ENCODE measurements at regions not wholly inside any gene's neighbourhood (a gene's known extent, or its start where the extent isn't known, plus 50 kb on each side); places are given as distances from the start of the nearest gene placed in this dataset.
A peak's percentile ranks its signal among the peaks of the same experiment; 100 is the strongest.

DNA sequence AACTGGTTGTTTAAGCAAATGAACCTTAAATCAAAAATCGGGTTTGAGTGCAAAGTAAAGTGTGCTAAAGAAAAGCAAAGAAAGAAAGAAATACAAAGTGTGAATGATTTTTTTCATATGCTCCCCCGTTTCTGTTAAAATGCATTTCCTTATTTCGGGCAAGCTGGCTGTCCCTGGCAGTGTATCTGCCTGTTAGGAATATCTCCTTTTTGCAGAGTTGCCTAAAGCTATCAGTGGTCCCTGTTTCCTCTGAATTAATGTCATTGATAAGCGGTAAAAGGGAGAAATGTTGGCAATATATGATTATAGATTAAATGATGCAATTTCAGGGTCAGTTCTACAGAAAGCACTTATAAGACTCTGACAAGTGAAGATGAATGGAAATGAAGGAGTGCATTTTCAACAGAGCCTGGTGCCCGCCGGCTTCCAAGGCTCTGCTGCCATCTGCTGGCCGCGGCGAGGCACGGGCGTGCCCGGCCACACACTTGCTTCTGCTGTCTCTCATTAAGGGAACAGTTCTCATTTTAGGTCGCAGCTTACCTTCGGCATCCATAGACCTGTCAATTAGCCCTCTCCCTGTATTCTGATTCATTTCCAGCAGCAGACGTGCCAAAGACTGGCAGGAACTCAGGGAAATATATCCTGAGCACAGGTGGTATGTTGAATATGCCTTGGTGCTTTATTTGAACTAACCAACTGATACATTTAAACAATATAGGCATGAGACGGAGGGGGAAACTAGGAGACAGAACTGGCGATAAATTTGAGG is 381.9 kb downstream of the C6orf118 start:
- Histone ChIP-seq H3K4me1 (ENCODE audit: control insufficient read depth, insufficient read depth, low read length) (no peaks in the 10 kb centered on the region), H3K9me3 (ENCODE audit: control insufficient read depth, low read depth, low read length) (peaks cover 9% of the 10 kb centered on the region), H3K27ac (ENCODE audit: low read length) (no peak overlapping the region), H3K4me3 (ENCODE audit: low read length) (no peak overlapping the region), H3K36me3 (ENCODE audit: control insufficient read depth, insufficient read depth, low read length) (no peaks in the 10 kb centered on the region), H3K27me3 (ENCODE audit: control insufficient read depth, insufficient read depth, low read length) (no peaks in the 10 kb centered on the region)
- peak; percentile 26 to 34 for DNase-seq
- 77% methylated on average over 3 of the region's 17 CpGs for WGBS (ENCODE audit: insufficient coverage, low lambda C conversion rate)

DNA sequence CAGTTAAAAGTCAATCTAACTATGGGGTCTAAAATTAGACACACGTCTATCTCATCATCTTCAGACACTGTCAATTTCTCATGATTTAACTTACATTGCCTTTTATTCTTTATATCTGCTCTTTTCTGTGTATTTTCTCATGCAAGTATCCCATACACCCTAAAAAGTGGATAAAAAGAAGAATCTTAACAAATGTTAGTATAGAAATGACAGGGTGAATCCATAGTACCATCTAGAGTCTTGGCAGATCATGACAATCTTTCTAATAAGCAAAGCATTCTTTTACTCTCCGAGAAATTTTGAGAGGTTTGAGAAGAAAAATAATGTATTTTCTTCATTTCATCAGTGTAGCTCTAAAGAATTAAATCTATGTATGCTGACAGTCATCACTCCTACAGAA is 382.7 kb downstream of the C6orf118 start:
- Histone ChIP-seq H3K9me3 (ENCODE audit: control insufficient read depth, low read depth, low read length) (peaks cover 9% of the 10 kb centered on the region), H3K27ac (ENCODE audit: low read length) (no peak overlapping the region), H3K4me3 (ENCODE audit: low read length) (no peak overlapping the region), H3K36me3 (ENCODE audit: control insufficient read depth, insufficient read depth, low read length) (no peaks in the 10 kb centered on the region), H3K4me1 (ENCODE audit: control insufficient read depth, insufficient read depth, low read length) (no peaks in the 10 kb centered on the region), H3K27me3 (ENCODE audit: control insufficient read depth, insufficient read depth, low read length) (no peaks in the 10 kb centered on the region)
- no peak for DNase-seq
- 80% methylated on average over 2 of the region's 2 CpGs for WGBS (ENCODE audit: insufficient coverage, low lambda C conversion rate)

DNA sequence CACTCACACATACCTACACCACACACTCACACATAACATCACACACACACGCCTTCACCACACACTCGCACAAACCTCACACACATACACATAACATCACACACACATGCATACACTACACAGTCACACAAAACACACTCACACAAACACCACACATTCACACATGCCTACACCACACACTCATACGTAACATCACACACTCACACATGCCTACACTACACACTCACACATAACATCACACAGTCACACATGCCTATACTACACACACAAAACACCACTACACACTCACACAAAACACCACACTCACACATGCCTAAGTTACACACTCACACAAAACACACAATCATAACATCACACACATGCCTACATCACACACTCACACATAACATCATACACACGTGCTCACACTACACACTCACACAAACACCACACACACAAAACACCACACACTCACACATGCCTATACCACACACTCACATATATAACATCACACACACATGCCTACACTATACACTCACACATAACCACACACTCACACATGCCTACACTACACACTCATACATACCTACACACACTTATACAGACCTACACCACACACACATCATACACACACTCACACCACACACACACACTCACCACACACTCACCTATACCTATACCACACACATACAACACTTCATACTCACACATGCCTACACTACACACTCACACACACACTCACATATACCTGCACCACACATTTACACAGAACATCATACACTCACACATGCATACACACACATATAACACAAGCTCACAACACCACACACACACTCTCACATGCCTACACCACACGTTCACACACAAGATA is 383.5 kb downstream of the C6orf118 start:
- H3K9me3 ChIP-seq (ENCODE audit: control insufficient read depth, low read depth, low read length) = peaks cover 3% of the 10 kb centered on the region
- WGBS (ENCODE audit: insufficient coverage, low lambda C conversion rate) = 83% methylated on average over 1 of the region's 5 CpGs
- no peak overlapping the region for H3K27ac ChIP-seq (ENCODE audit: low read length)
- H3K4me1 ChIP-seq (ENCODE audit: control insufficient read depth, insufficient read depth, low read length) = no peaks in the 10 kb centered on the region
- no peak for DNase-seq
- no peak overlapping the region for H3K4me3 ChIP-seq (ENCODE audit: low read length)
- no peaks in the 10 kb centered on the region for H3K36me3 ChIP-seq (ENCODE audit: control insufficient read depth, insufficient read depth, low read length)
- no peaks in the 10 kb centered on the region for H3K27me3 ChIP-seq (ENCODE audit: control insufficient read depth, insufficient read depth, low read length)

DNA sequence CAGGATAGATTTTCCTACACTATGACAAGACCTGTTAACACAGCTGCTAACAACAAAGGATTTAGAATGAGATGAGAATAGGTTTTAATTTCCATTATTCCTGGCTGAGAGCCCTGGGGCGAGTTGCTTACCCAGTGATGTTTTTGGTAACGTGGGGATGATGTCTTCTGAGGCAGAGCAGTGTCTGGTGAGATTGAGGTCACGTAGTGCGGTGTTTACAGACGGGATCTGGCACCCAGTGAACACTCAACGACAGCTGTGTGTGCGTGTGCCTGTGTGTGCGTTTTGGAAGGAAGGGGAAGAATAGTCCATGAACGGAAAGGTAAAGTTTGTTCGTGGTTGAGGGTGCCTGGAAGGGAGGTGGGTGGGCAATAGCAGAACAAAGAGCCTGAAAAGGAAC is 384.7 kb downstream of the C6orf118 start:
- H3K4me3 ChIP-seq (ENCODE audit: low read length) = no peak overlapping the region

DNA sequence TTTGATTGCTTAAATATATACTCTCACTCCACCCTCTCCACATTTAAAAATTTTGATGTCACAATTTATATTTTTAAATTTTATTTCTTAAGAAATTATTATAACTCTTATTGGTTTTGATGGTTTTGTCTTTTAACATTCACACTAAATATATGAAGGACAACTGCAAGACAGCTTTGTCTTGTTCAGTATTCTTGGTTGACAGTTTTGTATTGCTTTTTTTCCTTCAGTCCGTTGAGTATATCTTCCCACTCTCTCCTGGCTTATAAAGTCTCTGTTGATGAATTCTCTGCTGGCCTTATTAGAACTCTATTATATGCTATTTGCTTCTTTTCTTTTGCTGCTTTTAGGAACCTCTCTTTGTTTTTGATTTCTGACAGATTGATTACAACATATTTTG is 392.2 kb downstream of the C6orf118 start:
- Histone ChIP-seq H3K36me3 (ENCODE audit: control insufficient read depth, insufficient read depth, low read length) (no peaks in the 10 kb centered on the region), H3K4me1 (ENCODE audit: control insufficient read depth, insufficient read depth, low read length) (no peaks in the 10 kb centered on the region), H3K27ac (ENCODE audit: low read length) (no peak overlapping the region), H3K9me3 (ENCODE audit: control insufficient read depth, low read depth, low read length) (peaks cover 8% of the 10 kb centered on the region), H3K4me3 (ENCODE audit: low read length) (no peak overlapping the region), H3K27me3 (ENCODE audit: control insufficient read depth, insufficient read depth, low read length) (no peaks in the 10 kb centered on the region)
- 100% methylated on average over 1 of the region's 1 CpG for WGBS (ENCODE audit: insufficient coverage, low lambda C conversion rate)
- DNase-seq = no peak

More for the DNA sequence above, 384.7 kb downstream of the C6orf118 start:
- Histone ChIP-seq H3K27me3 (ENCODE audit: control insufficient read depth, insufficient read depth, low read length) (no peaks in the 10 kb centered on the region), H3K9me3 (ENCODE audit: control insufficient read depth, low read depth, low read length) (peaks cover 3% of the 10 kb centered on the region), H3K4me1 (ENCODE audit: control insufficient read depth, insufficient read depth, low read length) (no peaks in the 10 kb centered on the region), H3K36me3 (ENCODE audit: control insufficient read depth, insufficient read depth, low read length) (no peaks in the 10 kb centered on the region), H3K27ac (ENCODE audit: low read length) (no peak overlapping the region)
- 63% methylated on average over 5 of the region's 10 CpGs for WGBS (ENCODE audit: insufficient coverage, low lambda C conversion rate)
- DNase-seq = no peak

DNA sequence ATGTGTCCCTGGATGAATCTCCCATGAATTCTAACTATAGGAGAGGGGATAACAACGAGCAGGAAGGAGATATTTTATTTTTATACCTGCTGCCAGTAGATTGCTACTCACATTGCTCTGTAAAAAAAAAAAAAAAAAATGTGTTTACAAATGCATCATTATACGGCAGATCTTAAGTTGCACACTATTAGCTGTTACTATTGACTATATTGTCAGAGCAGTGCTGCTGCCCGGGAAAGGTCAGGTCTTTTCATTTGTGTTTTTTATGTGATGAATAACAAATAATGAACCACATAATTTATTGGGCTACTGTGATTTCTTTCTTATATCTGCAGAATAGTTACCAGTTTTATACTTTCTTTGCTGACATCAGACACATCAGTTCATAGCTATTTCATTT is 393.3 kb downstream of the C6orf118 start:
- H3K27ac ChIP-seq (ENCODE audit: low read length) = no peak overlapping the region
- DNase-seq = no peak
- H3K9me3 ChIP-seq (ENCODE audit: control insufficient read depth, low read depth, low read length) = peaks cover 8% of the 10 kb centered on the region
- H3K36me3 ChIP-seq (ENCODE audit: control insufficient read depth, insufficient read depth, low read length) = no peaks in the 10 kb centered on the region
- no peak overlapping the region for H3K4me3 ChIP-seq (ENCODE audit: low read length)
- no CpG with 5 or more reads among the region's 3 CpGs for WGBS (ENCODE audit: insufficient coverage, low lambda C conversion rate)
- H3K4me1 ChIP-seq (ENCODE audit: control insufficient read depth, insufficient read depth, low read length) = no peaks in the 10 kb centered on the region
- H3K27me3 ChIP-seq (ENCODE audit: control insufficient read depth, insufficient read depth, low read length) = no peaks in the 10 kb centered on the region

DNA sequence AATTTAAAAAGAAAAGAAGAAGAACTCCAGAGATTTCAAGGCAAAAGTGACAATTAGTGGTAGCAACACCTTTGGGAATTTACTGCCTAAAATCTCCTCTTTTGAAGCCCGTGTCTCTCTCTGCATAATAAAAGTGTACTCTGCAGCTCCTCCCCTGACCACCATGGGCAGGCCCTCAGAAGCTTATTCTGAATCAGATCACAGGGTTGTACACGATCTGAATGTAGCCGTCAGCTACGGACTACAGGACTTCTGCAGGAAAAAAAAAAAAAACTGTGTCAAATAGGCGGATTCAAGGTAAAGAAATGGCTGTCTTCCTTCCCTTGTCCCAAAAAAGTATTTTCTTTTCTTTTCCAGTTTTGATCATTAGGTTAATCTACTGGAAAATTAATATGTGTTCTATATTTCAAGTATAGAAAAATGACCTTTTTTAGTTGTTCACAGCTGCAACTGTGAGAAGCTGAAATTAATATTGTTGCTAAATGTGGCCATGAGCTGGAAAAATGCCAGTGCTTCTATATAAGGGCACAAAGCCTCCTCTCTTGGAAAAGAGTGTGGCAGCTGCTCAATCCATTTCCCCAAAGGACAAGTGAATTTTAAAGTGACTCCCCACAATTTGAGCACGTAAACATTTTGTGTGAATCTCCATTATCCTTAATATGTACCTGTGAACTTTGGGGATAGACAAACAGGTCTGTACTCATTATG is 397.4 kb downstream of the C6orf118 start:
- no peaks in the 10 kb centered on the region for H3K36me3 ChIP-seq (ENCODE audit: control insufficient read depth, insufficient read depth, low read length)
- whole genome bisulfite sequencing (ENCODE audit: insufficient coverage, low lambda C conversion rate) = no CpG with 5 or more reads among the region's 6 CpGs
- H3K27me3 ChIP-seq (ENCODE audit: control insufficient read depth, insufficient read depth, low read length) = no peaks in the 10 kb centered on the region
- H3K9me3 ChIP-seq (ENCODE audit: control insufficient read depth, low read depth, low read length) = no peaks in the 10 kb centered on the region
- H3K4me1 ChIP-seq (ENCODE audit: control insufficient read depth, insufficient read depth, low read length) = no peaks in the 10 kb centered on the region
- no peak for DNase-seq
- no peak overlapping the region for H3K27ac ChIP-seq (ENCODE audit: low read length)
- no peak overlapping the region for H3K4me3 ChIP-seq (ENCODE audit: low read length)

DNA sequence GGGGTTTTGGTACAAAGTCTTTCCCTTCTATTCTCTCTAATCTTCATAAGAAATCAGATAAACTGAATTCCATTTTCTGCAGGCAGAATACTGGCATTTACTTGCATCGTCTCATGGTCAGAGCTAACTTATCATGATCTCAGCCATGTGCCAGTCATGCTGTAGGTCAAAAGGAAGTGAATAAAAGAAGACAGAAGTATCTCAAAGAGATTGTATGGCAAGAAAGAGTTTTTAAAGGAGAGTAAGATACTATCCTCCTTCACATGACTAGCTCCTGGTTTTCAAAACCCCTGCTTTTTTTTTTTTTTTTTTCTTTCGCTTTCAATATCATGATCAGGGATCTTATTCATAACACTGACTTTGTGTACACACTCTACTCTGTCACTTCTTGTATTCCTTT is 398.3 kb downstream of the C6orf118 start:
- Histone ChIP-seq H3K36me3 (ENCODE audit: control insufficient read depth, insufficient read depth, low read length) (no peaks in the 10 kb centered on the region), H3K9me3 (ENCODE audit: control insufficient read depth, low read depth, low read length) (no peaks in the 10 kb centered on the region), H3K27me3 (ENCODE audit: control insufficient read depth, insufficient read depth, low read length) (no peaks in the 10 kb centered on the region), H3K4me1 (ENCODE audit: control insufficient read depth, insufficient read depth, low read length) (no peaks in the 10 kb centered on the region), H3K27ac (ENCODE audit: low read length) (no peak overlapping the region), H3K4me3 (ENCODE audit: low read length) (no peak overlapping the region)
- no peak for DNase-seq
- WGBS (ENCODE audit: insufficient coverage, low lambda C conversion rate) = no CpG with 5 or more reads among the region's 2 CpGs

DNA sequence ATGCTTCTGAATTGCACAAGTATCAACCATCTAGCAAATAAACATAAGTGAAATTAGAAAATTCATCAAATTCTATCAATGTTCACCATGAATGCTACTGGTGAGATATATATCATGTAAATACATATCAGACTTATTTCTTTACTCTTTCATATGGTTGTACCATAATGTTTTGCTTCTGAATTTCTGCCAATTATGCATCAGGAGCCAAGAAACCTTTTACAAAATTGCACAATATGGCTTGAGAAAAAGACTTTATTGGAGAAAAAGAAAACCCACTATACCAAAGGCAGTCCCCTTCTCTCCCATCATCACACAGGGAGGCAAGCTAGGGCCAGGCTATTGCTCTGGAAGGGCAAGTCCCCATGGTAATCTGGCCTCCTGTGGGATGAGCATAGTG is 402.6 kb downstream of the C6orf118 start:
- Histone ChIP-seq H3K27ac (ENCODE audit: low read length) (no peak overlapping the region), H3K27me3 (ENCODE audit: control insufficient read depth, insufficient read depth, low read length) (no peaks in the 10 kb centered on the region), H3K36me3 (ENCODE audit: control insufficient read depth, insufficient read depth, low read length) (no peaks in the 10 kb centered on the region), H3K4me3 (ENCODE audit: low read length) (no peak overlapping the region), H3K4me1 (ENCODE audit: control insufficient read depth, insufficient read depth, low read length) (no peaks in the 10 kb centered on the region), H3K9me3 (ENCODE audit: control insufficient read depth, low read depth, low read length) (no peaks in the 10 kb centered on the region)
- no peak for DNase-seq

DNA sequence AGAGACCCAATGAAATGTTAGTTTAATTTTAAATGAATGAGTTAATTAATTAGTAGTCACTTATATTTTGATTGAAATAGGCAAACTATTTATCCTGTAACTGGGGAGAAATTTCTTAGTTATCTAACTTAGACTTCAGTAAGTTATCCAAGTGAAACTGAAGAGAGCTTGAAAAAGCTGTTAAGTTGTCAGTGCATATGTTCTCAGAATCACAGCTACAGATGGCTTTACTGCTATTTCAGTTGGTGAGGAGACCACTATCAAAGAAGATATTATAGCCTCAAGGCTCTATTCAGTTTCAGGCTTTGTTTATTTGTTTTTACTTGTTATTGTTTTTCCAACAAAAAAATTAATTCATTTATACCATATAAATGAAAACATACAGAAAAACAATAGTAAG is 404.1 kb downstream of the C6orf118 start:
- H3K4me1 ChIP-seq (ENCODE audit: control insufficient read depth, insufficient read depth, low read length) = no peaks in the 10 kb centered on the region
- no peak overlapping the region for H3K27ac ChIP-seq (ENCODE audit: low read length)
- no peaks in the 10 kb centered on the region for H3K36me3 ChIP-seq (ENCODE audit: control insufficient read depth, insufficient read depth, low read length)
- H3K9me3 ChIP-seq (ENCODE audit: control insufficient read depth, low read depth, low read length) = no peaks in the 10 kb centered on the region
- no peaks in the 10 kb centered on the region for H3K27me3 ChIP-seq (ENCODE audit: control insufficient read depth, insufficient read depth, low read length)
- H3K4me3 ChIP-seq (ENCODE audit: low read length) = no peak overlapping the region
- DNase-seq = no peak
